Anterior cingulate cortex (tissue), 58 donors: ENCODE measurements at regions not wholly inside any gene's neighbourhood (a gene's known extent, or its start where the extent isn't known, plus 50 kb on each side); places are given as distances from the start of the nearest gene placed in this dataset.

Experiments
- DNase-seq, 58 donors: peaks; one replicate each; lab custom pipeline; 2025; lab: John Stamatoyannopoulos, UW

GRCh38 chr2:14817848-14818247 lies 185.3 kb downstream of the LRATD1 start:
- peak in 2 of 58 donors; percentile 5 to 38 for DNase-seq

DNA sequence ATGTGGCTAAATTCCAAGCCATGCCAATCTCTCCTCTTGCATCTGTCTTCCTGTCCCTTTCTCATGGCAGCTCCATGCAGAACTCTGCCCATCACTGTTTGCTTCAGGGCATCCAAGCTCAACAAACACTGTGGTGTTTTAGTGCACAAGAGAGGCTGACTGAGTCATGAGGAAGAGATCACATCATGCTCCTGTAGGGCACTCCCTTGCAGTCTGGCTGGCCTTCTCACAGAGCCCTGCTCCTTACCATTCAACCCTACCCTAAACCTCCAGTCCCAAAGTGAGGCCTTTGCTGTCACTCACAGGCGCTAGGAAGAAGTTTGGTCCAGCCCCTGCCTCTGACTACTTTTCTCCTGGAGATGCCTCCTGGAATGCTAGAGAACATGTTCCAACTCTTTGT lies 194.0 kb downstream of the LRATD1 start:
- no peak for DNase-seq

- DNase-seq: no peak
Measured at GRCh38 chr2:14827226-14828023, 194.9 kb downstream of the LRATD1 start.

- no peak for DNase-seq
Measured at GRCh38 chr2:14828223-14828622, 195.7 kb downstream of the LRATD1 start.

- no peak for DNase-seq
Measured at GRCh38 chr2:14828968-14829367, 196.5 kb downstream of the LRATD1 start.

- DNase-seq: no peak
Measured at GRCh38 chr2:14831458-14831857, 198.9 kb downstream of the LRATD1 start.

- DNase-seq: no peak
Measured at GRCh38 chr2:14843507-14844204, 211.1 kb downstream of the LRATD1 start.

GRCh38 chr2:14855751-14856150 lies 223.2 kb downstream of the LRATD1 start:
- no peak for DNase-seq

DNA sequence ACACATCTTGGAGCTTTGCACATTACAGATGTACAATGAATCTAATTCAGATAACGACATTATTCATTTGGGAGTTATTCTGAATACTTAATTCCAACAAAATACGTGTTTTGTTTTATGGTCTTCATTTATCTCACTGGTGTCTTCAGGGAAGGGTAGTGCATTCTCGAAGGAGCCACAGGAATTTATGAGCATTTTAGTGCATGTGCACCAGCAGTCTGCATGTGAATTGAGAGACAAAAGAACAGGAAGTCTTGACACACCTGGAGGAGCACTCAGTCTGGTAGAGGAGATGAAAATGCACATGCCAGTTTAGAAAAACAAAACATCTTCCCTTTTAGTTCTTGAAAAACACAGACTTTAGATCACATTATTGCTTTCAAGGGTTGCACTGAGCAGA lies 228.7 kb downstream of the LRATD1 start:
- no peak for DNase-seq

GRCh38 chr2:14866736-14867352 lies 234.3 kb downstream of the LRATD1 start:
- no peak for DNase-seq

- DNase-seq: no peak
Measured at GRCh38 chr2:14867853-14868252, 235.3 kb downstream of the LRATD1 start.

- no peak for DNase-seq
Measured at GRCh38 chr2:14872779-14873325, 240.3 kb downstream of the LRATD1 start.

DNA sequence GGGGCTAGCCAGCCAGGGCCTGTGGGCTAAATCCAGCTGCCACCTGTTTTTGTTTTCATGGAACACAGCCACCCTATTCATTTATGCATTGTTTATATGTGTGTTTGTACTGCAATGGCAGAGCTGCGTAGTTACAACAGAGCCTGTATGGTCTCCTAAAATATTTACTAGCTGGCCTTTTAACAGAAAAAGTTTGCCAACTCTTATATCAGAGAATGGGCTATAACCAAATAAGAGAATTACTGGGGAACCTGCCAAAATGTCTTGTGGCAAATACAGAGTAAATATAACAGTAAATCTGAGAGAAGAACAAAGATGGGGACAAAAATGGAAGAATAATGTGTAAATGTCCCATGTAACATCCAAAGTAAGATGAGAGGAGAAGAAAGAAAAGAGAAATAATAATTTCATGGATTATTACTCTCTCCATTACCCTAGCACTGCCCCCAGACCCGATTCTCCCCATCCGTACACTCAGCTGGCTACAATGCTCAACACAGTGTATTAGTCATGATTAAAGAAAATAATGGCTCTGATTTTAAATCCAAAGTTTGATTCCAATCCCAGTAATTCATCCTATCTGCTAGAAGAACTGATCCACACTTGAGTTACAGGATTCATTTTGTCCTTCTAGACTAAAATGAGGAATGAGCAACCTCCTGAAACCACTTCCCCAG lies 249.3 kb downstream of the LRATD1 start:
- DNase-seq: no peak

- no peak for DNase-seq
Measured at GRCh38 chr2:14884651-14885050, 252.1 kb downstream of the LRATD1 start.

- DNase-seq: no peak
Measured at GRCh38 chr2:14891546-14891945, 259.0 kb downstream of the LRATD1 start.

DNA sequence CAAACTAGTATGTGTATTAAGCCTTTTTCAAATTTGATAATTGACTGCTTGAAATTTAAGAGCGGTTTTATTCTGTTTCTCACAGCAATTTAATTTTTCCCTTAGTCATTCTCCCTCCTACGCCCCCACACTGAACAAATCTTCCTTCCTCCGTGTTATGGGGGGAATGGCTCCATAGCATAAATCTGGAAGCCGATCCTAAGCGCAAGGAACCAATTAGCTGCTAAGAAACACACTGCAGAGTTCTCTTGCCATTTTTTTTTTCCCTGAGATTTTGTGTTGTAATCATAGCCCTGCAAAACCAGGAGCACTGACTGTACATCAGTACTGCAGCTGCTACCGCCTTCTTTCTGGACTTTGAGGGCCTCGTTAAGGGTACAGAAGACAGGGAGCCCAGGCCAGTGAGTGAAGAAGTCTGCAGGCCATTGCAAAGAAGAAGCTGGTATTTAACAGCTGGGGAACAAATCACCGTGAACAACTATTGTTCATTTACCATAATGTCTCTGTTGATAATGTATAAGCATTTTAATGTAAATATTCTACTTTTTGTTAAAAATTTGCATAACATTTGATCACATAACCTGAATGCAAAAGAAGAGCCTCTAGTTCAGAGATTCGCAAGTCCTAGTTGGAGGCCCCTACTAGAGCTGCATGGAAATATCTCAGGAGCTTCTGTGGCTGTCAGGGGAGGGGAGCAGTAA lies 264.0 kb downstream of the LRATD1 start:
- DNase-seq: peak in 8 of 58 donors; percentile 2 to 54 (median 6)

GRCh38 chr2:14899621-14900414 lies 267.3 kb downstream of the LRATD1 start:
- no peak for DNase-seq

DNA sequence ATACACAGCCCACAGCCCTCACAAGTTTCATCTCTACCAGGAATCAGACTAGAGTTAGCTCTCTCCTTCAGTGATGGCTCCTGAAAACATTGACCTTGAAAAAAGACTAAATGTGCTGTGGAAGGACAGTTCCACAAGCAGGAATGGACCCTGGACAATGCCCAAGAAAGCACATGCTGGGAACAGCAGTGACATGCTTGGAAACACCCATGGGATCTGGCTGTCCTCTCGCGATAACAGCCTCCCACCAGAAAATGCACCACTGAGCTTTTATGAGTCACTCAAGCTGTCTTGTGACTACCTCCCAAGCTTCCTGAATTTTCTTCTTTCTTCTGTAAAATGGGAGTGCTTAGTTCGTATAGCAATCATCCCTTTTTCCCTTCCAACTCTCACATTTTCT lies 269.2 kb downstream of the LRATD1 start:
- DNase-seq: no peak

DNA sequence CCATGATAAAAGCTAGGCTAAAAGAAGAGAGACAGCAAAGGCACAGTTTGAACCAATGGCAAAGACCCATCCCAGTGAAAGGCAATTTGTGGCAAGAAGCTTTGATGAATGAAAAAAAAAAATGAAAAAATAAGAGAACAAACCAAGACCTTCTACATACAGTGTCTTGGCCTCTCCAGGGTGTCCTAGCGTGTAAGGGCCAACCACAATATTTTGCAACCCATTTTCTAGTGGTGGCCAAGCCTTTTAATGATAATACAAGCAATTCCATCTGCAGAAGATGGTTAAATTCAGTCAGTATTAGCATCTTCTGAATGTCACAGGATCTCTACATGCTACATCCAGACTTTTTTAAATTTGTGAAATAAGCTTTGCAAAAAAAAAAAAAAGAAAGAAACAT lies 270.4 kb downstream of the LRATD1 start:
- DNase-seq: no peak
